H1 (cell line): ENCODE measurements at regions not wholly inside any gene's neighbourhood (a gene's known extent, or its start where the extent isn't known, plus 50 kb on each side); places are given as distances from the start of the nearest gene placed in this dataset.

Experiments used
- CHD7 ChIP-seq: fragments of 300-600 bp; sonication (generic); IDR thresholded peaks from 2 replicates; pipeline ENCODE4 v1.7.1; 2012; ENCODE audit warnings: low read length, moderate library complexity, mild to moderate bottlenecking, inconsistent platforms; ENCODE audit not compliant: insufficient replicate concordance
- EGR1 ChIP-seq: IDR thresholded peaks from 2 replicates; pipeline ENCODE4 v1.6.1; 2011; ENCODE audit warnings: low read depth, low read length, borderline replicate concordance
- NRF1 ChIP-seq: IDR thresholded peaks from 2 replicates; pipeline ENCODE4 v1.6.1; 2011; ENCODE audit warnings: mild to moderate bottlenecking, low read depth, low read length, improper control_type of control experiment
- RFX5 ChIP-seq: IDR thresholded peaks from 2 replicates; pipeline ENCODE4 v1.6.1; 2011; ENCODE audit warnings: low read depth, low read length, improper control_type of control experiment, borderline replicate concordance
- TBP ChIP-seq: IDR thresholded peaks from 2 replicates; pipeline ENCODE4 v1.6.1; 2011; ENCODE audit warnings: low read depth, low read length, improper control_type of control experiment

- TF ChIP-seq NRF1 (no peak), EGR1 (no peak), TBP (no peak), CHD7 (no peak), RFX5 (no peak)
Observed at GRCh38 chr1:90132306-90132705, 137.4 kb downstream of the ZNF326 start (continued).
